SK-N-SH (cell line): ENCODE measurements at regions not wholly inside any gene's neighbourhood (a gene's known extent, or its start where the extent isn't known, plus 50 kb on each side); places are given as distances from the start of the nearest gene placed in this dataset.

Experiments used
- CTCF ChIA-PET: fragments of 300-600, 350-600 bp; formaldehyde crosslinking; extraction: SDS; loops from one replicate; lab custom pipeline; 2021; lab: Yijun Ruan, JAX
- POLR2A ChIA-PET: fragments of 350-600 bp; sonication (Branson Sonifier 250); formaldehyde crosslinking; extraction: SDS; loops from one replicate; lab custom pipeline; 2020; ENCODE audit warnings: antibody characterized with exemption, inconsistent platforms; lab: Yijun Ruan, JAX
- DNase-seq: peaks from one replicate; pipeline ENCODE4 v3.0.0; 2012
- H2AFZ ChIP-seq: fragments of 200-600 bp; sonication (generic); 2 replicates; pipeline ENCODE4 v1.8.1; 2016; ENCODE audit warnings: antibody characterized with exemption, mild to moderate bottlenecking, low read depth
- H3F3A ChIP-seq: fragments of 200-600 bp; sonication (generic); replicated peaks from 2 replicates; pipeline ENCODE3; 2016; ENCODE audit warnings: antibody characterized with exemption, mild to moderate bottlenecking; ENCODE audit not compliant: insufficient read depth
- H3K27ac ChIP-seq, 2 experiments: fragments of 200-500 bp in 1 of 2; fragments of 200-600 bp in 1 of 2; sonication (Bioruptor generic) in 1 of 2; sonication (generic), shearing (Covaris generic) in 1 of 2; 2 replicates each; pipeline versions ENCODE4 v1.5.1 to v1.6.1; 2014 to 2016; ENCODE audit warnings: low read depth in 2 of 2, inconsistent platforms in 1 of 2, low read length in 1 of 2, mild to moderate bottlenecking in 1 of 2, mixed read lengths in 1 of 2
- H3K27me3 ChIP-seq: fragments of 200-600 bp; sonication (generic), shearing (Covaris generic); 2 replicates; pipeline ENCODE4 v1.6.1; 2016; ENCODE audit warnings: mixed run types; ENCODE audit not compliant: insufficient read depth
- H3K36me3 ChIP-seq, 2 experiments: fragments of 200-500 bp in 1 of 2; fragments of 200-600 bp in 1 of 2; sonication (Bioruptor generic) in 1 of 2; sonication (generic) in 1 of 2; replicated peaks in 1 of 2; 2 replicates each; pipeline versions ENCODE3 to v1.5.1; 2014 to 2016; ENCODE audit warnings: low read length in 1 of 2, mild to moderate bottlenecking in 1 of 2; ENCODE audit not compliant: insufficient read depth in 2 of 2, control insufficient read depth in 1 of 2
- H3K4me1 ChIP-seq, 2 experiments: fragments of 200-500 bp in 1 of 2; fragments of 200-600 bp in 1 of 2; sonication (Bioruptor generic) in 1 of 2; sonication (generic), shearing (Covaris generic) in 1 of 2; 2 replicates each; pipeline versions ENCODE4 v1.5.1 to v1.6.1; 2014 to 2016; ENCODE audit warnings: low read depth in 1 of 2, low read length in 1 of 2, mixed run types in 1 of 2; ENCODE audit not compliant: insufficient read depth in 2 of 2, control insufficient read depth in 1 of 2
- H3K4me2 ChIP-seq: fragments of 200-600 bp; sonication (generic), shearing (Covaris generic); 2 replicates; pipeline ENCODE4 v1.6.1; 2017; ENCODE audit warnings: mixed run types
- H3K4me3 ChIP-seq, 2 experiments: fragments of 200-500 bp in 1 of 2; fragments of 200-600 bp in 1 of 2; sonication (Bioruptor generic) in 1 of 2; sonication (generic), shearing (Covaris generic) in 1 of 2; 2 replicates each; pipeline versions ENCODE4 v1.5.1 to v1.8.1; 2014 to 2016; ENCODE audit warnings: low read depth in 2 of 2, inconsistent platforms in 1 of 2, low read length in 1 of 2, mild to moderate bottlenecking in 1 of 2, mixed read lengths in 1 of 2, moderate library complexity in 1 of 2
- H3K79me2 ChIP-seq: fragments of 200-600 bp; sonication (generic); 2 replicates; pipeline ENCODE4 v1.8.1; 2017; ENCODE audit warnings: mild to moderate bottlenecking; ENCODE audit not compliant: insufficient read depth
- H3K9ac ChIP-seq: fragments of 200-600 bp; sonication (generic); 2 replicates; pipeline ENCODE4 v1.6.1; 2017; ENCODE audit warnings: mixed run types
- H3K9me2 ChIP-seq: fragments of 200-600 bp; sonication (generic); 2 replicates; pipeline ENCODE4 v1.6.1; 2017; ENCODE audit warnings: mixed run types
- H3K9me3 ChIP-seq: fragments of 200-600 bp; sonication (generic); 2 replicates; pipeline ENCODE4 v1.6.1; 2017; ENCODE audit warnings: mixed run types, mild to moderate bottlenecking, moderate library complexity
- H4K20me1 ChIP-seq: fragments of 200-600 bp; sonication (generic); 2 replicates; pipeline ENCODE4 v1.6.1; 2017; ENCODE audit warnings: mild to moderate bottlenecking, mixed run types; ENCODE audit not compliant: insufficient read depth
- CHD2 ChIP-seq: fragments of 150-350 bp; IDR thresholded peaks from 2 replicates; pipeline ENCODE4 v1.6.1; 2018; ENCODE audit warnings: low read length; ENCODE audit not compliant: partially characterized antibody
- ELF1 ChIP-seq: IDR thresholded peaks from 2 replicates; pipeline ENCODE4 v1.4.0; 2012
- EP300 ChIP-seq, 2 experiments: IDR thresholded peaks; 2 replicates each; pipeline versions ENCODE4 v1.4.0 to v1.6.1; 2012; ENCODE audit warnings: borderline replicate concordance in 1 of 2, low read depth in 1 of 2, low read length in 1 of 2
- FOXJ3 ChIP-seq: sonication (generic); formaldehyde crosslinking; IDR thresholded peaks from 2 replicates; pipeline ENCODE4 v1.5.1; 2020; ENCODE audit warnings: mild to moderate bottlenecking, missing genetic modification reagents
- FOXM1 ChIP-seq: IDR thresholded peaks from 2 replicates; pipeline ENCODE4 v1.4.0; 2012; ENCODE audit warnings: low read depth, mild to moderate bottlenecking
- GATA2 ChIP-seq: sonication (generic); formaldehyde crosslinking; IDR thresholded peaks from 2 replicates; pipeline ENCODE4 v1.5.0; 2020; ENCODE audit warnings: mild to moderate bottlenecking, missing genetic modification reagents
- MXI1 ChIP-seq: IDR thresholded peaks from 2 replicates; pipeline ENCODE4 v1.6.1; 2012; ENCODE audit warnings: mild to moderate bottlenecking, low read depth, low read length, improper control_type of control experiment
- NFIC ChIP-seq: IDR thresholded peaks from 2 replicates; pipeline ENCODE4 v1.4.0; 2012; ENCODE audit warnings: borderline replicate concordance
- NRF1 ChIP-seq: IDR thresholded peaks from 2 replicates; pipeline ENCODE4 v1.6.1; 2012; ENCODE audit warnings: low read depth, mild to moderate bottlenecking, low read length
- RAD21 ChIP-seq: IDR thresholded peaks from 2 replicates; pipeline ENCODE4 v1.6.1; 2012; ENCODE audit warnings: mild to moderate bottlenecking, low read length
- RCOR1 ChIP-seq: fragments of 150-350 bp; IDR thresholded peaks from 2 replicates; pipeline ENCODE4 v1.6.1; 2017; ENCODE audit warnings: antibody characterized with exemption, low read length
- RFX5 ChIP-seq: IDR thresholded peaks from 2 replicates; pipeline ENCODE4 v1.6.1; 2012; ENCODE audit warnings: mild to moderate bottlenecking, improper control_type of control experiment, low read length
- SIN3A ChIP-seq: IDR thresholded peaks from 2 replicates; pipeline ENCODE4 v1.6.1; 2012; ENCODE audit warnings: low read depth, mild to moderate bottlenecking, low read length, moderate library complexity, borderline replicate concordance
- TAF1 ChIP-seq: IDR thresholded peaks from 2 replicates; pipeline ENCODE4 v1.6.1; 2012; ENCODE audit warnings: low read depth, mild to moderate bottlenecking, low read length, moderate library complexity, borderline replicate concordance
- TCF12 ChIP-seq: IDR thresholded peaks from 2 replicates; pipeline ENCODE4 v1.4.0; 2012
- TEAD4 ChIP-seq: IDR thresholded peaks from 2 replicates; pipeline ENCODE4 v1.4.0; 2012; ENCODE audit warnings: mild to moderate bottlenecking, borderline replicate concordance; ENCODE audit not compliant: insufficient read depth
- YY1 ChIP-seq: IDR thresholded peaks from 2 replicates; pipeline ENCODE4 v1.4.0; 2012; ENCODE audit warnings: low read depth, mild to moderate bottlenecking
- WGBS: methylation state at CpG from one replicate; pipeline ENCODE4 v1.1.6; 2017; ENCODE audit warnings: low lambda C conversion rate; 5-methylcytosine and 5-hydroxymethylcytosine counted together
- TF ChIP-seq, protein P1 (sequence below): fragments of 150-350 bp; IDR thresholded peaks from 2 replicates; pipeline ENCODE4 v1.6.1; 2016; ENCODE audit warnings: mild to moderate bottlenecking, low read depth, low read length
- TF ChIP-seq, protein P2 (sequence below): IDR thresholded peaks from 2 replicates; pipeline ENCODE4 v1.4.0; 2012; ENCODE audit warnings: low read depth
- TF ChIP-seq, protein P3 (sequence below): fragments of 200-600 bp; sonication (generic); IDR thresholded peaks from 2 replicates; pipeline ENCODE4 v1.6.1; 2017; ENCODE audit warnings: antibody characterized with exemption, mild to moderate bottlenecking, moderate library complexity

DNA sequence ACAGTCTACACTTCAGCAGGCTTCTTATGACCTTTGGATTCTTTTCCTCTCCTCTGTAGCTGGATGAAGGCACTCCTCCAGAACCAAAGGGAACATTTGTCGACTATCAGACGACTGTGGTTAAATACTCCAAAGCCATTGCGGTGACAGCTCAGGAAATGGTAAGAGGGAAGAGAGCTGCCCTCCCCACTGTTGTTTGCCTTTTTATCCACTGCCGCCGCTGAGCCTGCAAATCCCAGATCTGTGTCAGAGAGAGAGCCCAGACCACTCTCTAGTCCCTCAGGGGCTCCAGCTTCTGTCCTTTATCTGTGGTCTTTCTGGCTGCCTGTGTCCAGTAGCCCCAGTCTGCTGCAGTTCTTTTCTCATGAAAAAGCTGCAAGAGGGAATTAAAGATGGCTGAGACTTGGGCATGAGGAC is 261.5 kb upstream of the TPM1 start:
- H4K20me1 ChIP-seq, result no peaks in the 10 kb centered on the region
- peaks cover 46 to 49% of the 10 kb centered on the region in 2 experiments for H3K36me3 ChIP-seq
- H3K4me1 ChIP-seq, result peaks cover 22 to 51% of the 10 kb centered on the region in 2 experiments
- H3K9me3 ChIP-seq, result no peaks in the 10 kb centered on the region
- H3F3A ChIP-seq, result peaks cover 34% of the 10 kb centered on the region
- POLR2A ChIA-PET, result interaction anchor here (1.2 kb wide), 1 partner anchor 97 kb away, joined by 4 read pairs; no protein-coding TSS in a partner anchor
- no peak overlapping the region for H3K4me3 ChIP-seq
- CTCF ChIA-PET, result interaction anchor here (0.7 to 4.0 kb wide), 14 partner anchors 27 to 322 kb away, joined by 3 to 58 read pairs (median 6); no protein-coding TSS in a partner anchor
- DNase-seq, result peak; percentile 82
- no peak overlapping the region for H3K9ac ChIP-seq
- H2AFZ ChIP-seq, result no peak overlapping the region
- no peaks in the 10 kb centered on the region for H3K9me2 ChIP-seq
- H3K79me2 ChIP-seq, result no peaks in the 10 kb centered on the region; the same call in 1 of the 2 replicates
- TF ChIP-seq TAF1 (no peak), NRF1 (no peak), RCOR1 (peak; percentile 81), FOXM1 (no peak), YY1 (no peak), TEAD4 (no peak), EP300 (IDR thresholded peaks at IDR 0.05; ENCODE audit: borderline replicate concordance in 1 of 2, low read depth in 1 of 2, low read length in 1 of 2) (peak in 1 of 2 experiments; percentile 89; a peak in 2 of 4 replicates), SIN3A (no peak), FOXJ3 (peak; percentile 82), NFIC (no peak), TCF12 (0 out of 2 replicates have a peak, but pooled peaks have one; percentile 14), RFX5 (no peak), CHD2 (peak; percentile 76), ELF1 (no peak), RAD21 (peak; percentile 26; the same call in 1 of the 2 replicates), MXI1 (peak; percentile 18; the same call in 1 of the 2 replicates), GATA2 (CRISPR knock-in tag) (peak; percentile 96)
- TF ChIP-seq, protein P1, sequence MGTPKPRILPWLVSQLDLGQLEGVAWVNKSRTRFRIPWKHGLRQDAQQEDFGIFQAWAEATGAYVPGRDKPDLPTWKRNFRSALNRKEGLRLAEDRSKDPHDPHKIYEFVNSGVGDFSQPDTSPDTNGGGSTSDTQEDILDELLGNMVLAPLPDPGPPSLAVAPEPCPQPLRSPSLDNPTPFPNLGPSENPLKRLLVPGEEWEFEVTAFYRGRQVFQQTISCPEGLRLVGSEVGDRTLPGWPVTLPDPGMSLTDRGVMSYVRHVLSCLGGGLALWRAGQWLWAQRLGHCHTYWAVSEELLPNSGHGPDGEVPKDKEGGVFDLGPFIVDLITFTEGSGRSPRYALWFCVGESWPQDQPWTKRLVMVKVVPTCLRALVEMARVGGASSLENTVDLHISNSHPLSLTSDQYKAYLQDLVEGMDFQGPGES, result no peak
- TF ChIP-seq, protein P2, sequence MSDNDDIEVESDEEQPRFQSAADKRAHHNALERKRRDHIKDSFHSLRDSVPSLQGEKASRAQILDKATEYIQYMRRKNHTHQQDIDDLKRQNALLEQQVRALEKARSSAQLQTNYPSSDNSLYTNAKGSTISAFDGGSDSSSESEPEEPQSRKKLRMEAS, result no peak
- TF ChIP-seq, protein P3, sequence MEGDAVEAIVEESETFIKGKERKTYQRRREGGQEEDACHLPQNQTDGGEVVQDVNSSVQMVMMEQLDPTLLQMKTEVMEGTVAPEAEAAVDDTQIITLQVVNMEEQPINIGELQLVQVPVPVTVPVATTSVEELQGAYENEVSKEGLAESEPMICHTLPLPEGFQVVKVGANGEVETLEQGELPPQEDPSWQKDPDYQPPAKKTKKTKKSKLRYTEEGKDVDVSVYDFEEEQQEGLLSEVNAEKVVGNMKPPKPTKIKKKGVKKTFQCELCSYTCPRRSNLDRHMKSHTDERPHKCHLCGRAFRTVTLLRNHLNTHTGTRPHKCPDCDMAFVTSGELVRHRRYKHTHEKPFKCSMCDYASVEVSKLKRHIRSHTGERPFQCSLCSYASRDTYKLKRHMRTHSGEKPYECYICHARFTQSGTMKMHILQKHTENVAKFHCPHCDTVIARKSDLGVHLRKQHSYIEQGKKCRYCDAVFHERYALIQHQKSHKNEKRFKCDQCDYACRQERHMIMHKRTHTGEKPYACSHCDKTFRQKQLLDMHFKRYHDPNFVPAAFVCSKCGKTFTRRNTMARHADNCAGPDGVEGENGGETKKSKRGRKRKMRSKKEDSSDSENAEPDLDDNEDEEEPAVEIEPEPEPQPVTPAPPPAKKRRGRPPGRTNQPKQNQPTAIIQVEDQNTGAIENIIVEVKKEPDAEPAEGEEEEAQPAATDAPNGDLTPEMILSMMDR, result no peak
- H3K27me3 ChIP-seq, result no peaks in the 10 kb centered on the region
- peak overlapping the region; percentile 76 to 96 for H3K27ac ChIP-seq
- 68% methylated on average over 5 of the region's 5 CpGs for WGBS
- no peak overlapping the region for H3K4me2 ChIP-seq
